ENCODE measurements at regions not wholly inside any gene's neighbourhood (a gene's known extent, or its start where the extent isn't known, plus 50 kb on each side); places are given as distances from the start of the nearest gene placed in this dataset.
A peak's percentile ranks its signal among the peaks of the same experiment; 100 is the strongest.
"Not testable (repeated sequence)": the region's sequence is repeated elsewhere in the genome, so short reads cannot be mapped to it uniquely, and the experiment has no call there.

GRCh38 chr6:137809895-137810553 is 57.0 kb upstream of the TNFAIP3 start:
- H3K9me3 ChIP-seq (ENCODE audit: control insufficient read depth, low read length); ATAC-seq (ENCODE audit: low FRiP score); H3K4me3 ChIP-seq (ENCODE audit: low read length in 2 of 2); intact Hi-C loops (cut with DNase I); H3K4me1 ChIP-seq (ENCODE audit: control insufficient read depth in 1 of 2, insufficient read depth in 2 of 2, low read length in 2 of 2); H3K27me3 ChIP-seq (ENCODE audit: control insufficient read depth in 1 of 2, insufficient read depth in 2 of 2, low read length in 1 of 2); H3K27ac ChIP-seq (ENCODE audit: low read depth in 1 of 2, low read length in 2 of 2); H3K36me3 ChIP-seq (ENCODE audit: control insufficient read depth in 1 of 2, insufficient read depth in 2 of 2, low read length in 1 of 2); DNase-seq: not testable (repeated sequence)
- 83 to 92% methylated on average over 7 of the region's 7 CpGs for WGBS, 2 donors

DNA sequence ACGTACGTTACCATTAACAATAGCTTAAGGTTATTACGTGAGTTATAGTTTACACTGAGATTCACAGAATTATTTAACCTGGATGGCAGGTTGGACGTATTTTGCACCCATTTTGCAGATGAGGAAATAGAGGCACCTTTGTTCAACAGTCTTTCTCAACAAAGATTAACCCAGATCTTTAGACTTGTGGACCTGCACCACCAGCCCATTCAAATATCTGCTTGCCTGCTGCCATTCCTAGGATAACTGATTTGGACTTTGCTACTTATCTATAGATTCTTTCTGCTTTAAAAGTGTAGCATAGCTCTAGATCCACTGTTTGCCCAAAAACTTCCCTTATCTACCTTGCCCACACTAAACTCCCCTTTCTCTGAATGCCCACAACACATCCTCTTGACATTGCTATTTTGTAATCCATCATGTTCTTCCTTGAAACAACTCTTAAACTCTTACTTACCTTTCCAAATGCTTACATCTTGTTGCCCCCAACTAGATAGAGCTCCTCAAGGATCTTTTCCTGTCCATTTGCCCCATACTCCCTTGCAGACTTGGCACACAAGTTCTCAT is 56.4 kb upstream of the TNFAIP3 start:
- ATAC-seq (ENCODE audit: low FRiP score) (no peak), DNase-seq (no peak)
- Histone ChIP-seq H3K27ac (ENCODE audit: low read depth in 1 of 2, low read length in 2 of 2) (no peak overlapping the region), H3K36me3 (ENCODE audit: control insufficient read depth in 1 of 2, insufficient read depth in 2 of 2, low read length in 1 of 2) (no peaks in the 10 kb centered on the region), H3K4me3 (ENCODE audit: low read length in 2 of 2) (no peak overlapping the region), H3K9me3 (ENCODE audit: control insufficient read depth, low read length) (no peaks in the 10 kb centered on the region), H3K4me1 (ENCODE audit: control insufficient read depth in 1 of 2, insufficient read depth in 2 of 2, low read length in 2 of 2) (no peaks in the 10 kb centered on the region), H3K27me3 (ENCODE audit: control insufficient read depth in 1 of 2, insufficient read depth in 2 of 2, low read length in 1 of 2) (no peaks in the 10 kb centered on the region)
- 97 to 98% methylated on average over 4 of the region's 4 CpGs for WGBS, 2 donors
- intact Hi-C loops (cut with DNase I), result no loop called here

- Histone ChIP-seq H3K9me3 (ENCODE audit: control insufficient read depth, low read length) (no peaks in the 10 kb centered on the region), H3K36me3 (ENCODE audit: control insufficient read depth in 1 of 2, insufficient read depth in 2 of 2, low read length in 1 of 2) (no peaks in the 10 kb centered on the region), H3K4me3 (ENCODE audit: low read length in 2 of 2) (no peak overlapping the region), H3K4me1 (ENCODE audit: control insufficient read depth in 1 of 2, insufficient read depth in 2 of 2, low read length in 2 of 2) (no peaks in the 10 kb centered on the region), H3K27me3 (ENCODE audit: control insufficient read depth in 1 of 2, insufficient read depth in 2 of 2, low read length in 1 of 2) (no peaks in the 10 kb centered on the region), H3K27ac (ENCODE audit: low read depth in 1 of 2, low read length in 2 of 2) (no peak overlapping the region)
- DNase-seq (peak; percentile 81 to 84), ATAC-seq (ENCODE audit: low FRiP score) (peak; percentile 86)
- 40 to 46% methylated on average over 13 of the region's 13 CpGs for WGBS, 2 donors
- intact Hi-C loops (cut with DNase I), result no loop called here
Measured at GRCh38 chr6:137811121-137811915, 55.7 kb upstream of the TNFAIP3 start.

DNA sequence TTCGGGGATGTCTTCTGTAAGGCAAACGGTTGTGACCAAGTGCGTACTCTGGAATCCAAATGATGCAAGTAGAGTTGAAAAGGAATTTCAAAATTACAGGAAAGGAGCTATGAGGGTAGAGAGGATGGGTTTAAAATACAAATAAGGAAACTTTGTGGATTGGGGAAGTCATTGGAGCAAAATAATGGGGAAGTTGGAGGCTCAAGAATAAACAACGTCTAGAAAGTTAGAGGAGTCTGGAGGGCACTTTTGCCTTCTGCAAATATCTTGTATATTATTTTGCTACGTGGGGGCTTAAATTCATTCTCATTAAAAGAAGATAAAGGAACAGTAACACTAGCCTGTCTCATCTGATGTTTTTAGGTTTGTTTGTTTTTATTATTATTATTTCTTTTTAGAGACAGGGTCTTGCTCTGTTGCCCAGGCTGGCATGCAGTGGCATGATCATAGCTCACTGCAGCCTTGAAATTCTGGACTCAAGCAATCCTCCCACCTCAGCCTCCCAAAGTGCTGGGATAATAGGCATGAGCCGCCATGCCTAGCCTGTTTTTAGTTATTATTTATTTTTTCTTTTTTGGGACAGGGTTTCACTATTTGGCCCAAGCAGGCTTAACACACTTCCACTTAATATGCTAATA is 55.0 kb upstream of the TNFAIP3 start:
- no peaks in the 10 kb centered on the region for H3K4me1 ChIP-seq (ENCODE audit: control insufficient read depth in 1 of 2, insufficient read depth in 2 of 2, low read length in 2 of 2)
- intact Hi-C loops (cut with DNase I), result no loop called here
- DNase-seq, result no peak
- ATAC-seq (ENCODE audit: low FRiP score), result no peak
- no peak overlapping the region for H3K27ac ChIP-seq (ENCODE audit: low read depth in 1 of 2, low read length in 2 of 2)
- H3K27me3 ChIP-seq (ENCODE audit: control insufficient read depth in 1 of 2, insufficient read depth in 2 of 2, low read length in 1 of 2), result no peaks in the 10 kb centered on the region
- no peaks in the 10 kb centered on the region for H3K9me3 ChIP-seq (ENCODE audit: control insufficient read depth, low read length)
- no peaks in the 10 kb centered on the region for H3K36me3 ChIP-seq (ENCODE audit: control insufficient read depth in 1 of 2, insufficient read depth in 2 of 2, low read length in 1 of 2)
- no peak overlapping the region for H3K4me3 ChIP-seq (ENCODE audit: low read length in 2 of 2)
- 79 to 85% methylated on average over 6 of the region's 6 CpGs for whole genome bisulfite sequencing, 2 donors

DNA sequence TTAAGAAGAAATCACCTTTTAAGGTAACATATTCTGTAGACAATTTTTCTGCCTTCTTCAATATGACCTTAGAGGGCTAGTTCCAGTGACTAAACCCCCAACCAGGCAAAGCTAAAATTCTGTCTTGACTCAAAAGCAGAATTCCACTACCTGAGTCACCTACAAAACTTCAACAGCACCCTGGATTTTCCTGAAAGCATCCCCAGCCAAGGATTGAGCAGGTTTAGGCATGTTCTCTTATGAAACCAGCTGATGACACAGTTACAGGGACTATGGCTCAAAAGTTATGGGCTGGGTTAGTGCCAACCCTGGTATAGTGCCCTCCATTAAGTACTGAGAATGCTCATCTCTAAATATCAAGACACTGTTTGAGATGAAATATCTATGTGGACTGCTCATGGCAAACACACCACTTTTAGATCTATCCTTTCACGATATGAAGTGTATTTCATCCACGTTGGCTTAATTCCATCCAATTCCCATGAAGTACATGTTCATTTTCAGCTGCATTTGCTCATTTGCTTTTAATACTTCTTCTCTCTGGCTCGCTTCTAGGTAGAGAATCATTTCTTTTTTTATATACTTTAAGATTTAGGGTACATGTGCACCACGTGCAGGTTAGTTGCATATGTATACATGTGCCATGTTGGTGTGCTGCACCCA is 53.6 kb upstream of the TNFAIP3 start:
- DNase-seq, result no peak
- 87 to 94% methylated on average over 4 of the region's 4 CpGs for WGBS, 2 donors
- Histone ChIP-seq H3K4me3 (ENCODE audit: low read length in 2 of 2) (no peak overlapping the region), H3K4me1 (ENCODE audit: control insufficient read depth in 1 of 2, insufficient read depth in 2 of 2, low read length in 2 of 2) (no peaks in the 10 kb centered on the region), H3K36me3 (ENCODE audit: control insufficient read depth in 1 of 2, insufficient read depth in 2 of 2, low read length in 1 of 2) (no peaks in the 10 kb centered on the region), H3K9me3 (ENCODE audit: control insufficient read depth, low read length) (no peaks in the 10 kb centered on the region), H3K27me3 (ENCODE audit: control insufficient read depth in 1 of 2, insufficient read depth in 2 of 2, low read length in 1 of 2) (no peaks in the 10 kb centered on the region), H3K27ac (ENCODE audit: low read depth in 1 of 2, low read length in 2 of 2) (no peak overlapping the region)
- intact Hi-C loops (cut with DNase I), result no loop called here
- no peak for ATAC-seq (ENCODE audit: low FRiP score)

GRCh38 chr6:137814030-137814429 is 53.0 kb upstream of the TNFAIP3 start:
- intact Hi-C loops (cut with DNase I); H3K4me3 ChIP-seq (ENCODE audit: low read length in 2 of 2); H3K4me1 ChIP-seq (ENCODE audit: control insufficient read depth in 1 of 2, insufficient read depth in 2 of 2, low read length in 2 of 2); H3K27me3 ChIP-seq (ENCODE audit: control insufficient read depth in 1 of 2, insufficient read depth in 2 of 2, low read length in 1 of 2); DNase-seq; ATAC-seq (ENCODE audit: low FRiP score); H3K9me3 ChIP-seq (ENCODE audit: control insufficient read depth, low read length); H3K27ac ChIP-seq (ENCODE audit: low read depth in 1 of 2, low read length in 2 of 2); H3K36me3 ChIP-seq (ENCODE audit: control insufficient read depth in 1 of 2, insufficient read depth in 2 of 2, low read length in 1 of 2): not testable (repeated sequence)
- WGBS, 2 donors, result 89 to 95% methylated on average over 2 of the region's 3 CpGs

- WGBS, 2 donors, result 87 to 90% methylated on average over 1 of the region's 1 CpG
- no peaks in the 10 kb centered on the region for H3K36me3 ChIP-seq (ENCODE audit: control insufficient read depth in 1 of 2, insufficient read depth in 2 of 2, low read length in 1 of 2)
- no peaks in the 10 kb centered on the region for H3K27me3 ChIP-seq (ENCODE audit: control insufficient read depth in 1 of 2, insufficient read depth in 2 of 2, low read length in 1 of 2)
- intact Hi-C loops (cut with DNase I), result no loop called here
- H3K4me3 ChIP-seq (ENCODE audit: low read length in 2 of 2), result no peak overlapping the region
- ATAC-seq (ENCODE audit: low FRiP score) (no peak), DNase-seq (no peak)
- H3K4me1 ChIP-seq (ENCODE audit: control insufficient read depth in 1 of 2, insufficient read depth in 2 of 2, low read length in 2 of 2), result no peaks in the 10 kb centered on the region
- no peak overlapping the region for H3K27ac ChIP-seq (ENCODE audit: low read depth in 1 of 2, low read length in 2 of 2)
- H3K9me3 ChIP-seq (ENCODE audit: control insufficient read depth, low read length), result no peaks in the 10 kb centered on the region
Measured at GRCh38 chr6:137815692-137816091, 51.4 kb upstream of the TNFAIP3 start.

GRCh38 chr6:137816133-137816579 is 50.9 kb upstream of the TNFAIP3 start:
- DNase-seq (peak in 1 of 2 donors; percentile 46), ATAC-seq (ENCODE audit: low FRiP score) (no peak)
- Histone ChIP-seq H3K4me3 (ENCODE audit: low read length in 2 of 2) (no peak overlapping the region), H3K27ac (ENCODE audit: low read depth in 1 of 2, low read length in 2 of 2) (no peak overlapping the region), H3K9me3 (ENCODE audit: control insufficient read depth, low read length) (no peaks in the 10 kb centered on the region), H3K36me3 (ENCODE audit: control insufficient read depth in 1 of 2, insufficient read depth in 2 of 2, low read length in 1 of 2) (no peaks in the 10 kb centered on the region), H3K4me1 (ENCODE audit: control insufficient read depth in 1 of 2, insufficient read depth in 2 of 2, low read length in 2 of 2) (no peaks in the 10 kb centered on the region), H3K27me3 (ENCODE audit: control insufficient read depth in 1 of 2, insufficient read depth in 2 of 2, low read length in 1 of 2) (no peaks in the 10 kb centered on the region)
- WGBS, 2 donors, result 71 to 78% methylated on average over 6 of the region's 6 CpGs
- intact Hi-C loops (cut with DNase I), result no loop called here

Measured in aorta (tissue), 5 donors.